ENCODE measurements at regions not wholly inside any gene's neighbourhood (a gene's known extent, or its start where the extent isn't known, plus 50 kb on each side); places are given as distances from the start of the nearest gene placed in this dataset.

DNA sequence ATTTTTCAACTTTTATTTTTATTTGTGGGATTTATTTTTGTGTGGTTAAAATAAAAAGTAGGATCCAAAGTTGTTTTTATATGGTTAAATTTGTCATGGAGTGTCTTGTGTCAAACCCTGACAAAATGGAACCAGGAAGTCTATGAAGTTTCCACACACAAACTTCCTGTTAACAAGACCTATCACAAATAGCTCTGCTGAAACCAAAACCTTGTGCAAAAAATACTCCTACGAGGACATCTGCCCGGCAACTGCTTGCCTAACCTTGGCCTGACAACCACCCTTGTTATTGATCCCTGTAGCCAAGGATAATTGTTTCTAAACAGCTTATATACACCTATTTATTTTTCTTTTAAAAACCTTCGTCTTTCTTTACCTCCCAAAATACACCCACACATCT lies 389.6 kb downstream of the TRIB2 start:
- ChIA-PET SMC1A (ENCODE audit: uncharacterized antibody, unreplicated experiment) (no interaction called here), CTCF (no interaction called here), RAD21 (ENCODE audit: unreplicated experiment) (no interaction called here), POLR2A (no interaction called here)
- Histone ChIP-seq H3K27me3 (replicated peaks in 1 of 2; ENCODE audit: control insufficient read depth in 2 of 2, insufficient read depth in 2 of 2, low read length in 1 of 2) (no peaks in the 10 kb centered on the region), H4K20me1 (ENCODE audit: control insufficient read depth, insufficient read depth) (no peaks in the 10 kb centered on the region), H3K4me2 (ENCODE audit: control insufficient read depth, insufficient read depth) (no peak overlapping the region), H3K4me1 (ENCODE audit: control insufficient read depth, insufficient read depth, low read length) (no peaks in the 10 kb centered on the region), H3K27ac (ENCODE audit: control insufficient read depth, insufficient read depth) (no peak overlapping the region), H3K9me3 (replicated peaks; ENCODE audit: control insufficient read depth, insufficient read depth, low read length) (no peaks in the 10 kb centered on the region), H2AFZ (ENCODE audit: control insufficient read depth, low read depth, low read length) (no peak overlapping the region), H3K79me2 (ENCODE audit: control insufficient read depth, insufficient read depth, low read length) (no peaks in the 10 kb centered on the region), H3K36me3 (ENCODE audit: control insufficient read depth in 2 of 2, insufficient read depth in 2 of 2, low read length in 1 of 2) (no peaks in the 10 kb centered on the region), H3K4me3 (no peak overlapping the region), H3K9ac (ENCODE audit: control insufficient read depth, insufficient read depth, low read length) (no peak overlapping the region)
- TF ChIP-seq POLR2A (IDR thresholded peaks at IDR 0.05; ENCODE audit: low read depth, low read length) (no peak), RFX5 (IDR thresholded peaks at IDR 0.05; ENCODE audit: low read depth, low read length) (peak; percentile 73; the same call in 1 of the 2 replicates), GABPA (IDR thresholded peaks at IDR 0.05; ENCODE audit: low read depth) (peak; percentile 57), KLF5 (IDR thresholded peaks at IDR 0.05; ENCODE audit: partially characterized antibody) (no peak)
- TF ChIP-seq, protein P1, sequence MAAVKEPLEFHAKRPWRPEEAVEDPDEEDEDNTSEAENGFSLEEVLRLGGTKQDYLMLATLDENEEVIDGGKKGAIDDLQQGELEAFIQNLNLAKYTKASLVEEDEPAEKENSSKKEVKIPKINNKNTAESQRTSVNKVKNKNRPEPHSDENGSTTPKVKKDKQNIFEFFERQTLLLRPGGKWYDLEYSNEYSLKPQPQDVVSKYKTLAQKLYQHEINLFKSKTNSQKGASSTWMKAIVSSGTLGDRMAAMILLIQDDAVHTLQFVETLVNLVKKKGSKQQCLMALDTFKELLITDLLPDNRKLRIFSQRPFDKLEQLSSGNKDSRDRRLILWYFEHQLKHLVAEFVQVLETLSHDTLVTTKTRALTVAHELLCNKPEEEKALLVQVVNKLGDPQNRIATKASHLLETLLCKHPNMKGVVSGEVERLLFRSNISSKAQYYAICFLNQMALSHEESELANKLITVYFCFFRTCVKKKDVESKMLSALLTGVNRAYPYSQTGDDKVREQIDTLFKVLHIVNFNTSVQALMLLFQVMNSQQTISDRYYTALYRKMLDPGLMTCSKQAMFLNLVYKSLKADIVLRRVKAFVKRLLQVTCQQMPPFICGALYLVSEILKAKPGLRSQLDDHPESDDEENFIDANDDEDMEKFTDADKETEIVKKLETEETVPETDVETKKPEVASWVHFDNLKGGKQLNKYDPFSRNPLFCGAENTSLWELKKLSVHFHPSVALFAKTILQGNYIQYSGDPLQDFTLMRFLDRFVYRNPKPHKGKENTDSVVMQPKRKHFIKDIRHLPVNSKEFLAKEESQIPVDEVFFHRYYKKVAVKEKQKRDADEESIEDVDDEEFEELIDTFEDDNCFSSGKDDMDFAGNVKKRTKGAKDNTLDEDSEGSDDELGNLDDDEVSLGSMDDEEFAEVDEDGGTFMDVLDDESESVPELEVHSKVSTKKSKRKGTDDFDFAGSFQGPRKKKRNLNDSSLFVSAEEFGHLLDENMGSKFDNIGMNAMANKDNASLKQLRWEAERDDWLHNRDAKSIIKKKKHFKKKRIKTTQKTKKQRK (IDR thresholded peaks at IDR 0.05; ENCODE audit: low read depth, low read length): no peak
- TF ChIP-seq, protein P2, sequence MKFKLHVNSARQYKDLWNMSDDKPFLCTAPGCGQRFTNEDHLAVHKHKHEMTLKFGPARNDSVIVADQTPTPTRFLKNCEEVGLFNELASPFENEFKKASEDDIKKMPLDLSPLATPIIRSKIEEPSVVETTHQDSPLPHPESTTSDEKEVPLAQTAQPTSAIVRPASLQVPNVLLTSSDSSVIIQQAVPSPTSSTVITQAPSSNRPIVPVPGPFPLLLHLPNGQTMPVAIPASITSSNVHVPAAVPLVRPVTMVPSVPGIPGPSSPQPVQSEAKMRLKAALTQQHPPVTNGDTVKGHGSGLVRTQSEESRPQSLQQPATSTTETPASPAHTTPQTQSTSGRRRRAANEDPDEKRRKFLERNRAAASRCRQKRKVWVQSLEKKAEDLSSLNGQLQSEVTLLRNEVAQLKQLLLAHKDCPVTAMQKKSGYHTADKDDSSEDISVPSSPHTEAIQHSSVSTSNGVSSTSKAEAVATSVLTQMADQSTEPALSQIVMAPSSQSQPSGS (IDR thresholded peaks at IDR 0.05; ENCODE audit: low read length): no peak
- in situ Hi-C loops (cut with MboI) (no loop called here), intact Hi-C loops (cut with micrococcal nuclease; ENCODE audit: unreplicated experiment) (no loop called here)
- no peak for DNase-seq (ENCODE audit: low read depth, low spot score)
- 65% methylated on average over 3 of the region's 3 CpGs for WGBS (ENCODE audit: insufficient coverage, insufficient replicate concordance, low lambda C conversion rate, missing lambda C conversion rate)
- peak; percentile 57; the same call in 2 of the 3 replicates for ATAC-seq
- BruUV-seq (replicated peaks): no TSS peak
- no peak for FAIRE-seq
